T-helper 1 cell treated with Interleukin-12 subunit alpha and Interleukin-12 subunit beta and Interleukin-4 antibody, amounts not matched to agents 30 μg/mL and 1 μg/mL, for 36 hours (primary cell): ENCODE measurements at regions not wholly inside any gene's neighbourhood (a gene's known extent, or its start where the extent isn't known, plus 50 kb on each side); places are given as distances from the start of the nearest gene placed in this dataset.
"Not testable (repeated sequence)": the region's sequence is repeated elsewhere in the genome, so short reads cannot be mapped to it uniquely, and the experiment has no call there.

Experiments
- H3K27ac Mint-ChIP-seq: one replicate; pipeline ENCODE4 v1.8.0; 2021; ENCODE audit warnings: mild to moderate bottlenecking, mixed read lengths
- H3K27me3 Mint-ChIP-seq: one replicate; pipeline ENCODE4 v1.8.0; 2021; ENCODE audit warnings: low read depth, mixed read lengths
- H3K36me3 Mint-ChIP-seq: one replicate; pipeline ENCODE4 v1.8.0; 2021; ENCODE audit warnings: low read depth, mixed read lengths
- H3K4me1 Mint-ChIP-seq: one replicate; pipeline ENCODE4 v1.8.0; 2021; ENCODE audit warnings: low read depth, mixed read lengths
- H3K4me3 Mint-ChIP-seq: one replicate; pipeline ENCODE4 v1.8.0; 2021; ENCODE audit warnings: mild to moderate bottlenecking, moderate library complexity, mixed read lengths
- H3K9me3 Mint-ChIP-seq: one replicate; pipeline ENCODE4 v1.8.0; 2021; ENCODE audit warnings: mixed read lengths

DNA sequence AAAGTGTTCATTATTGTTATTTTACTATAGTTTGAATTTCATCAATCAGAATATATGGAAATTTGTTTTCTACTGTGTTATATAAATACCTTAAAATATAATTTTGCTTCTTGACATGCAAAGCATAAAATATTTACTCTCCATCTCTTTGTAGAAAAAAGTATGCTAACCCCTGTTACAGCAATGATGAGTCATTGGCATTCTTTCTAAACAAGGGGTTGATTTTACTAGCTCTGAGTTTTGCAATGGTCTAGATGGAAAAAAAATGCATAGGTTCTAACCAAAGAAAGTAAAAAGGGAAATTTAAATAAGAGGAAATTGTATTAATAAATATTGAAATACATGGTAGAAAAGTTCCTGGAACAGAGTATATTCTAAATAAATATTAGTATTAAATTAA is 990.2 kb upstream of the ATXN7L3B start:
- Mint-ChIP-seq H3K4me3 (no peak overlapping the region), H3K36me3 (no peaks in the 10 kb centered on the region), H3K27ac (no peak overlapping the region), H3K4me1 (no peaks in the 10 kb centered on the region), H3K27me3 (no peaks in the 10 kb centered on the region), H3K9me3 (no peaks in the 10 kb centered on the region)

DNA sequence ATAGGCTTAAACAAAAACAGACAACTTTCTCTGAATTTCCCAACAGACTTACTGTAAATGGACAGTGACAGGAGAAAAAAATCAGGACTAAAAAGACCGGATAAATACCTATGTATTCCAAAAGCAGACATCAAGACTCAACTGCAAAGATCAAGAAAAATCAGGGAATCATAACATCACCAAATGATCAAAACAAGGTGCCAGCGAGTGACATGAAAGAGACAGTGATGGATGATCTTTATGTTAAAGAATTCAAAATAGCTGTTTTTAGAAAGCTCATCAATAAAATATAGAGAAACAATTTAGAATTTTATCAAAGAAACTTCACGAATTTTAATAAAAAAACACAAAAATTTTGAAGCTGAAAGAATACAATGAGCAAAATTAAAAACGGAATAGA is 952.5 kb upstream of the ATXN7L3B start:
- H3K9me3 Mint-ChIP-seq, result peaks cover 7% of the 10 kb centered on the region
- H3K36me3 Mint-ChIP-seq, result no peaks in the 10 kb centered on the region
- no peak overlapping the region for H3K4me3 Mint-ChIP-seq
- H3K27me3 Mint-ChIP-seq, result no peaks in the 10 kb centered on the region
- H3K4me1 Mint-ChIP-seq, result no peaks in the 10 kb centered on the region
- no peak overlapping the region for H3K27ac Mint-ChIP-seq

DNA sequence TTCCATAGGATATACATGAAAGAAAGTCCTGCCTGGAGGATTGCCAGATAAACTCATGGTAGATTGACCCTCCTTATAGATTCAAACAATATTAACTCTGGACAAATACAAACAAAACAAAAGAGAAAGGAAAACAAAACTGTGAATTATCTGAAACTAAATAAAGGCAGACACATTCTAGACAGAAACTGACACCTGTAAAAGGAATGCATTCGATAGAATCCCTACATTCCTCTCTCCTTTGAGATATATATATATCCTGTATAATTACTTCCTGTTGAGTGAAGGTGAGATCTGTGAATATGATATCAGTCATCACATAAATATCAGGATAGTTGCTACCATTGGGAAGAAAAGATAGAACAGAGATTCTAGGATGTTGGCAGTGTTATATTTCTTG is 948.4 kb upstream of the ATXN7L3B start:
- Mint-ChIP-seq H3K4me1 (no peaks in the 10 kb centered on the region), H3K27me3 (no peaks in the 10 kb centered on the region), H3K36me3 (no peaks in the 10 kb centered on the region), H3K9me3 (peaks cover 8% of the 10 kb centered on the region), H3K4me3 (no peak overlapping the region), H3K27ac (no peak overlapping the region)

DNA sequence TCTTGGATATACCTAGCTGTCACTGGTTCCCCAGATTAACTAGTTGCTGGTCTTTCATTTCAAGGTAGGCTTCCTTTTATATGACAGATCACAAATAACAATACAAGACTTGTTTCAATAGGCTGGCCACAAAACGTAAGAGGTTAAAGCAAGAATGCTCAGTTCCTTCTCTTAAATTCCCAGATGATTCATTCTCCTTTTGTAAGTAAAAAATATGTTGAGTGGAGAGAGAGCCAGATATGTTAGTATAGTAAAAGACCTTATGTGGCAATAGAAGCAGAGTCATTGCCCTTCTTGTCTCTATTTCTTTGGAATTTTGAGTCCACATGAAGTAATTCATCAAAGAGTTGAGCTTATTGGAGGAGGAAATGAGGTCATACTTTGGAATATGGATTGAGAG is 939.0 kb upstream of the ATXN7L3B start:
- Mint-ChIP-seq H3K36me3 (no peaks in the 10 kb centered on the region), H3K4me3 (no peak overlapping the region), H3K9me3 (peaks cover 4% of the 10 kb centered on the region), H3K27me3 (no peaks in the 10 kb centered on the region), H3K27ac (no peak overlapping the region), H3K4me1 (no peaks in the 10 kb centered on the region)

DNA sequence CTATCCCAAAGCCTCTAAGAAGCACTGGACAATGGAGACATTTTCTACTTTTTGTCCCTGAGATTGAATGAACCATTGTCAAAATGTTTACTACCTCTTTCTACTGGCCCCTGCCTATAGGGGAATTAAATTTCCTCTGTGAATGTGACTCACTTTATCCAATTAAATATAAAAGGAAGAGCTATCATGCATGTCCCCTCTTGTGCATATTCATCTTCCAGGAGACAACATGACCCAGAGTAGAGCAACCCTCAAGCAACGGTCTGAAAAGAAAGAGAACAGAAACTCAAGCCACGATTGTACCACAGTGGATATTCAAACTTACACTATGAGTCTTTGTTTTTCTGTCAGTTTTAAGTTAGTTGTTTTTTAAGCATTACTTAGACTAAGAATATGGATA is 938.4 kb upstream of the ATXN7L3B start:
- Mint-ChIP-seq H3K4me3 (no peak overlapping the region), H3K4me1 (no peaks in the 10 kb centered on the region), H3K36me3 (no peaks in the 10 kb centered on the region), H3K27me3 (no peaks in the 10 kb centered on the region), H3K9me3 (peaks cover 4% of the 10 kb centered on the region), H3K27ac (no peak overlapping the region)

DNA sequence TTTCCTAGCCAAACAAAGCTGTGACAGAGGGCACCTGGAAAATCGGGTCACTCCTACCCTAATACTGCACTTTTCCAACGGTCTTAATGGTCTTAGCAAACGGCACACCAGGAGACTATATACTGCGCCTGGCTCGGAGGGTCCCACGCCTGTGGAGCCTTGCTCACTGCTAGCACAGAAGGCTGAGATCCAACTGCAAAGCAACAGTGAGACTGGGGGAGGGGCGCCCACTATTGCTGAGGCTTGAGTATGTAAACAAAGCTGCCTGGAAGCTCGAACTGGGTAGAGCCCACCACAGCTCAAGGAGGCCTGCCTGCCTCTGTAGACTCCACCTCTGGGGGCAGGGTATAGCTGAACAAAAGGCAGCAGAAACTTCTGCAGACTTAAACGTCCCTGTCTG is 931.7 kb upstream of the ATXN7L3B start:
- not testable (repeated sequence) for H3K36me3 Mint-ChIP-seq, H3K27me3 Mint-ChIP-seq, H3K4me3 Mint-ChIP-seq, H3K27ac Mint-ChIP-seq, H3K4me1 Mint-ChIP-seq
- peaks cover 25% of the 10 kb centered on the region for H3K9me3 Mint-ChIP-seq

DNA sequence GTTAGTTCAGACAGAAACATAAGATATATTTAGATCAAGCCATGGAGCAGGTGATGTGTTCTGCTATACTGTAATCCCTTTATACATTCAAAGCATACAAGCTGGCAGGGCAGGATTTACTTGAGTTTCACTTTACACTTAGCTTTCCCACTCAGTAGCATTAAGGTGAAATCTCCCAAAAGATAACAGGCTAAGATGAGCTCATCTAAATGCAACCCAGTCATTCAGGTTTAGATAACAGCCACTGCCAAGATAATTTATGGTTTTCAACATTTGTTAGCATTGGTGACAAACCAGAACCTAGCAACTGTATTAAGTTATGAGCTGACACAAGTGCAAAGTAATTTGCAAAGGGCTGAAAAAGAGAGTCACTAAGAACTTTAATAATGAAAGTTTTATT is 925.1 kb upstream of the ATXN7L3B start:
- no peak overlapping the region for H3K27ac Mint-ChIP-seq
- H3K4me1 Mint-ChIP-seq, result no peaks in the 10 kb centered on the region
- no peaks in the 10 kb centered on the region for H3K36me3 Mint-ChIP-seq
- no peak overlapping the region for H3K4me3 Mint-ChIP-seq
- peaks cover 25% of the 10 kb centered on the region for H3K9me3 Mint-ChIP-seq
- no peaks in the 10 kb centered on the region for H3K27me3 Mint-ChIP-seq

DNA sequence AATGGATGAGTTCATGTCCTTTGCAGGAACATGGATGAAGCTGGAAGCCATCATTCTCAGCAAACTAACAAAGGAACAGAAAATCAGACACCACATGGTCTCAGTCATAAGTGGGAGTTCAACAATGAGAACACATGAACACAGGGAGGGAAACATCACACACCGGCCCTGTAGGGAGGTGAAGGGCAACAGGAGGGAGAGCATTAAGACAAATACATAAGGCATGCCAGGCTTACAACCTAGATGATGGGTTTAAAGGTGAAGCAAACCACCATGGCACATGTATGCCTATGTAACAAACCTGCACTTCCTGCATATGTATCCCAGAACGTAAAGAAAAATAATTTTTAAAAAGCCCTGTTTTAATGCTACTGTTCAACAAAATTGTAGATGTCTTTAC is 914.2 kb upstream of the ATXN7L3B start:
- H3K4me3 Mint-ChIP-seq, result no peak overlapping the region
- no peaks in the 10 kb centered on the region for H3K27me3 Mint-ChIP-seq
- no peaks in the 10 kb centered on the region for H3K4me1 Mint-ChIP-seq
- no peaks in the 10 kb centered on the region for H3K36me3 Mint-ChIP-seq
- peaks cover 4% of the 10 kb centered on the region for H3K9me3 Mint-ChIP-seq
- H3K27ac Mint-ChIP-seq, result no peak overlapping the region

DNA sequence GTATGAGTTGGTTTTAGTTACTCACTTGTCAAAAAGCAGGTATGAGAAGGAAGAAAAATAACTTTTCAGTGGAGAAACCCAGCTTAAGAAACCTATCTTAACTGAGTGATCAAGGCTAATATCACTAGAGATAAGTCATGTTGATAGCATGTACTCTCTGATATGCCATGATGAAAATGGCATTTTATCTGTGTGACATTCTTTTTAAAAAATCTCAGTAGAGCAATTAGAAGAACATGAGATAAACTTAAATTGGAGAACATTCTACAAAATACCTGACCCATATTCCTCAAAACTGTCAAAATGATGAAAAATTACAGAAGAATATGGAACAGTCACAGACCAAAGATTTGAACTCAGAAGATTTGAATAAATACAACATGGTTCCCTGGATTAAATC is 912.4 kb upstream of the ATXN7L3B start:
- Mint-ChIP-seq H3K9me3 (peaks cover 4% of the 10 kb centered on the region), H3K27me3 (no peaks in the 10 kb centered on the region), H3K36me3 (no peaks in the 10 kb centered on the region), H3K27ac (no peak overlapping the region), H3K4me3 (no peak overlapping the region), H3K4me1 (no peaks in the 10 kb centered on the region)

DNA sequence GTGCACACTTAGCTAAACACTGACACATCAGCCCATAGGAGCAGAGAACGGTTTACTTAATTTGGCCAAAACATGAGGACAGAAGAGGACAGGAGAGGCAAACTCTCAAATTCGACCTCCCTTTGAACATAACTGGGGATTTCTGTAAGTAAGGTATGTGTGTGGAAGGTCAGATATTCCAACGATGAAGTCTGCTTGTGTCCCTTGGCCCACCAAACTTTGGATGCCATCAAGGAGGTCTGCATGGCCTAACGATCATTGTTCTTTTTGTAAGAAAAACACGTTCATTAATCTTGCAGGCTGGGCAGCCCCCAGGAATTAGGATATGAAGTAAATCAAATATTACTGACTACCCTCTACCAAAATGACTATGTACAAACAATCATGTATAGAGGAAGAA is 908.5 kb upstream of the ATXN7L3B start:
- no peak overlapping the region for H3K27ac Mint-ChIP-seq
- H3K4me1 Mint-ChIP-seq, result no peaks in the 10 kb centered on the region

DNA sequence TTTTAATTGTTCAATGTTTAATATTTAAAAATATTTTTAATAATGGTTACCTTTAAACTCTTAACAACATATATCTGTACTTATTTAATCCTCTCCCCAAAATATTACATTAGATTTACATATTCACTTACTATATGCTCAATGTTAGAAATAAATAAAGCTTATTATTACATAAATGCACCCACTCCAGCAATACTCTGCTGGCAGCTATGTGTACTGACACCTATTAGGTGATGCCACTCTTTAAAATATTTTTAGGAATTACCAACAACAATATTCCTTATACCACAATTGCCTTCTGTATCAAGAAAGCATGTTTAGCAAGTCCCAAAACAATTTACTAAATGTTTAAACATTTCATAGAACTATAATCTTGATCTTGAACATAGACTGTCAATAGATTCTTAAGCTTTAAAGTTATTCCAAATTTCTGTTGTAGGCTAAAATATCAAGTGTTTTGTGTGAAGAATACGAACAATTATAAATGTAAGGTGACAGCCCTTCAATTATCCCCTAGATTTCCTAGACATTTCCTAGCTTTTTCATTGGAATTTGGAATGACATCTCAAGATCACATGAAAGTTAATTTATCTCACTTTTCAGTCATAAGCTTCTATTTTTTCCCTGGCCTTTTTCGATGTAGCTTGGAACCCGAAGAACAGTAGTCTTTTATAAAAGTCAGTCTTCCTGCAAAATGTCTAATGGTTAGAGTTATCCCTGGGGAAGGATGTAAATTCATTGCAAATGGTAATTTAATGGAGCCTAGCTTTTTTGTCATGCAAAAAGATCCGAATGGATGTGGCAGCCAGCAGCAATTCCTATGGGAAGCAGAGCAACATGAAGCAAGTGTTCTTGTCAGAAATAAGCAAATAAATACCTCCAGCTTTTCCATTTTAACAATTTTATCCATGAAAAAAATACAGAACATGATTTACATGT is 907.5 kb upstream of the ATXN7L3B start:
- no peaks in the 10 kb centered on the region for H3K27me3 Mint-ChIP-seq
- H3K4me3 Mint-ChIP-seq, result no peak overlapping the region
- H3K27ac Mint-ChIP-seq, result no peak overlapping the region
- H3K36me3 Mint-ChIP-seq, result no peaks in the 10 kb centered on the region
- no peaks in the 10 kb centered on the region for H3K9me3 Mint-ChIP-seq
- no peaks in the 10 kb centered on the region for H3K4me1 Mint-ChIP-seq

More for the DNA sequence above, 908.5 kb upstream of the ATXN7L3B start:
- Mint-ChIP-seq H3K27me3 (no peaks in the 10 kb centered on the region), H3K4me3 (no peak overlapping the region), H3K36me3 (no peaks in the 10 kb centered on the region), H3K9me3 (no peaks in the 10 kb centered on the region)

DNA sequence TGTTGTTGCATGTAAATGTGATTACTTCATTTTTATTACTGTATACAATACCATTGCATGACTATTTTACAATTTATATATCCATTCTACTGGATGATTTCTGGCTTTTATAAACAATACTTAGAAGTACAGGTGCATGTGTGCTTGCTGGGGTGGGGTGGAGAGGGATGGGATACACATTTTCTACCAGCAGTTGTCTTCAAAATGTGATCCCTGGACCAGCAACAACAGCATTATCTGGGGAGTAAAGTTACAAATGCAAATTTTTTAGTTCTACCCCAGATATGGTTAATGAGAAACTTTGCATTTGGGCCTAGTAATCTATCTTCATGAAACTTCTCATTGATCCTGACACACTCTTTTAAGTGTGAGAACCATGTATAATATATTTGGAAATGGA is 905.4 kb upstream of the ATXN7L3B start:
- Mint-ChIP-seq H3K27me3 (no peaks in the 10 kb centered on the region), H3K4me3 (no peak overlapping the region), H3K9me3 (peaks cover 3% of the 10 kb centered on the region), H3K36me3 (no peaks in the 10 kb centered on the region), H3K4me1 (no peaks in the 10 kb centered on the region), H3K27ac (no peak overlapping the region)

DNA sequence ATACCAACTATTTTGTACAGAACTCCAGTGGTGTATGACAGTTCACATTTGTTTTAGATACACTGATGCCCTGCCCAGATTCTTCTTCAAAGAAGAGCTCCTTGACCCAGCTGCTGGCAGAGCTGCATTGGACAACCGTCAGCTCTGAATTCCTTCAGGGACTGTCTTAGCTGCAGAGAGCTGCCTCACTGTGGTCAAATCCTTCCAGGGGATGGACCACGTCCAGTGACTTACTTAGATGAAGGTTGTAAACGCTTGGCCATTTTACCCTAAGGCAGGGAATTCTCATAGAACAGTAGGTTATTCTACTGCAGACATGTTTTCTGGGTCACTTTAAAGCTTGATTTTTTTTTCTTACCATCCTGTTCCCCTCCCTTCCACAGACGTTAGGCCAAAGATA is 905.0 kb upstream of the ATXN7L3B start:
- Mint-ChIP-seq H3K9me3 (peaks cover 3% of the 10 kb centered on the region), H3K27ac (no peak overlapping the region), H3K4me1 (no peaks in the 10 kb centered on the region), H3K4me3 (no peak overlapping the region), H3K36me3 (no peaks in the 10 kb centered on the region), H3K27me3 (no peaks in the 10 kb centered on the region)

DNA sequence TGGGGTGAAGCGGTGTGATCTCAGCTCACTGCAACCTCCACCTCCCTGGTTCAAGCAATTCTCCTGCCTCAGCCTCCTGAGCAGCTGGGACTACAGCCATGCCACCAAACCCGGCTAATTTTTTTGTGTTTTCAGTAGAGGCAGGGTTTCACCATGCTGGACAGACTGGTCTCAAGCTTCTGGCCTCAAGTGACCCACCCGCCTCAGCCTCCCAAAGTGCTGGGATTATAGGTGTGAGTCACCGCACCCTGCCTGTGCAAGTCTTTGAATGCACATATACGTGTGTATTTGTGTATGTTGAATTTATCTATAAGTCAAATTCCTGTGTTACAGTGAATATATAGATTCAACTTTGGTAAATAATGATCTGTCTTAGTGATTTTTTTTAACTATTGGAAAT is 898.2 kb upstream of the ATXN7L3B start:
- H3K4me1 Mint-ChIP-seq, H3K9me3 Mint-ChIP-seq, H3K27ac Mint-ChIP-seq, H3K36me3 Mint-ChIP-seq, H3K4me3 Mint-ChIP-seq, H3K27me3 Mint-ChIP-seq: not testable (repeated sequence)

DNA sequence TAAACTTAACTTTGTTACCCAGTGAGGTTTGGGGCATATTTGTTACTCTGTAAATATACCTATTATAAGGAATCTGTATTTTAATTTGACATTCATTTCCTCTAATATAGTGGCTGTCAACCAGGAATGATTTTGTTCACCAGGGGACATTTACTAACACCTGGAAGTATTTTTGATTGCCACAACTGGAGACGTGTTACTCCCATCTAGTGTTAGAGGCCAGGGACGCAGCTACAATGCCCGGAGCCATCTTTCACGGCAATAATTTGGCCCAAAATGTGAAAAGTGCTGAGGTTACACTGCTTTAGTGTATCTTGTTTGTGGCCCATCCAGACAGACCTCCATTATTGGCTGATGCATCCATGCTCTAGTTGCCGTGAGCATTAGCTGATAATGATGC is 881.3 kb upstream of the ATXN7L3B start:
- no peak overlapping the region for H3K27ac Mint-ChIP-seq
- H3K4me3 Mint-ChIP-seq, result no peak overlapping the region
- H3K36me3 Mint-ChIP-seq, result no peaks in the 10 kb centered on the region
- H3K9me3 Mint-ChIP-seq, result peaks cover 16% of the 10 kb centered on the region
- no peaks in the 10 kb centered on the region for H3K4me1 Mint-ChIP-seq
- no peaks in the 10 kb centered on the region for H3K27me3 Mint-ChIP-seq

DNA sequence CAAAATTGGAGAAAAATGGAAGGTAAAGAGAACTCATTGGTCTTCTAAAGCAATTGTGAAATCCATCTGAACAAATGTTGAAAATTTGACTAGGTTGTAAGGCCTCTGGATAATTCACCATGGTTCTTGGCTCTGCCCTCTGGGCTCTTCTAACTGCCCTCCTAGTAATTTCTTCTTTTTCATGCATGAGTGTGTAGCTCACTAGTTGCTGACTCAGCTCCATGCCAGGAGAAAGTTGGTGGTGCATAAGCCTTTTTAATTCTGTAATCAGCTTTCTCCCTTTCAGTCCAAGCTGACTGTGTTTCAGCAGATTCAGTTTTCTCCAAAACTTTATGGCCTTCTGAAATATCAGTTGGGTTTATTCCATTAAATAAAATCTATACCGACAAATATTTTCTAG is 877.8 kb upstream of the ATXN7L3B start:
- Mint-ChIP-seq H3K4me1 (no peaks in the 10 kb centered on the region), H3K4me3 (no peak overlapping the region), H3K27me3 (no peaks in the 10 kb centered on the region), H3K36me3 (no peaks in the 10 kb centered on the region), H3K9me3 (peaks cover 4% of the 10 kb centered on the region), H3K27ac (no peak overlapping the region)
